Left ventricle myocardium inferior (tissue), 1 donor: ENCODE measurements at regions not wholly inside any gene's neighbourhood (a gene's known extent, or its start where the extent isn't known, plus 50 kb on each side); places are given as distances from the start of the nearest gene placed in this dataset.

ENCODE experiments used
- DNase-seq: peaks from one replicate; pipeline ENCODE4 v3.0.0-alpha.2; 2020
- H3K27ac ChIP-seq: fragments of 200-600 bp; replicated peaks from 2 replicates; pipeline ENCODE4 v1.8.0; 2021
- H3K27me3 ChIP-seq: fragments of 200-600 bp; 2 replicates; pipeline ENCODE4 v1.8.0; 2021; ENCODE audit warnings: low read depth
- H3K36me3 ChIP-seq: fragments of 200-600 bp; 2 replicates; pipeline ENCODE4 v1.8.0; 2021
- H3K4me1 ChIP-seq: fragments of 200-600 bp; 2 replicates; pipeline ENCODE4 v1.8.0; 2021
- H3K4me3 ChIP-seq: fragments of 200-600 bp; 2 replicates; pipeline ENCODE4 v1.8.0; 2021; ENCODE audit warnings: mild to moderate bottlenecking, moderate library complexity
- H3K9me3 ChIP-seq: fragments of 200-600 bp; replicated peaks from 2 replicates; pipeline ENCODE4 v1.8.0; 2021
- CTCF ChIP-seq: fragments of 200-600 bp; IDR thresholded peaks from 2 replicates; pipeline ENCODE4 v1.8.0; 2021; ENCODE audit warnings: antibody characterized with exemption, mild to moderate bottlenecking, borderline replicate concordance
- intact Hi-C: fragments of 100-400 bp; cut with micrococcal nuclease; formaldehyde crosslinking; loops from one replicate; pipeline ENCODE4 v1.11.0; 2022
- donor health status: DM: no; HTN: yes; CAD: no; lungs with severe emphysema.

- Histone ChIP-seq H3K27ac (no peak overlapping the region), H3K27me3 (peaks cover 29% of the 10 kb centered on the region), H3K4me3 (no peak overlapping the region), H3K36me3 (no peaks in the 10 kb centered on the region), H3K9me3 (no peaks in the 10 kb centered on the region), H3K4me1 (peaks cover 17% of the 10 kb centered on the region)
- no peak for DNase-seq
- no peak for TF ChIP-seq CTCF
- intact Hi-C loops = no loop called here
Measured at GRCh38 chr10:44463511-44464121, 78.7 kb upstream of the CXCL12 start.

- DNase-seq = no peak
- H3K9me3 ChIP-seq = no peaks in the 10 kb centered on the region
- no peak for TF ChIP-seq CTCF
- H3K27ac ChIP-seq = no peak overlapping the region
- no peaks in the 10 kb centered on the region for H3K36me3 ChIP-seq
- H3K27me3 ChIP-seq = peaks cover 35% of the 10 kb centered on the region
- peaks cover 10% of the 10 kb centered on the region for H3K4me1 ChIP-seq
- intact Hi-C loops = no loop called here
- no peak overlapping the region for H3K4me3 ChIP-seq
Measured at GRCh38 chr10:44464503-44464902, 79.6 kb upstream of the CXCL12 start.

- no peaks in the 10 kb centered on the region for H3K9me3 ChIP-seq
- intact Hi-C loops = no loop called here
- no peak for DNase-seq
Measured at GRCh38 chr10:44465401-44466115, 80.7 kb upstream of the CXCL12 start.

GRCh38 chr10:44466236-44466635, 81.3 kb upstream of the CXCL12 start:
- TF ChIP-seq CTCF = no peak
- DNase-seq = no peak
- H3K4me3 ChIP-seq = no peak overlapping the region
- peaks cover 50% of the 10 kb centered on the region for H3K27me3 ChIP-seq
- H3K27ac ChIP-seq = no peak overlapping the region
- intact Hi-C loops = no loop called here
- no peaks in the 10 kb centered on the region for H3K36me3 ChIP-seq
- H3K4me1 ChIP-seq = peaks cover 5% of the 10 kb centered on the region
- no peaks in the 10 kb centered on the region for H3K9me3 ChIP-seq

More at GRCh38 chr10:44465401-44466115, 80.7 kb upstream of the CXCL12 start:
- H3K4me1 ChIP-seq = peaks cover 5% of the 10 kb centered on the region
- peaks cover 46% of the 10 kb centered on the region for H3K27me3 ChIP-seq
- H3K4me3 ChIP-seq = no peak overlapping the region
- TF ChIP-seq CTCF = no peak
- no peaks in the 10 kb centered on the region for H3K36me3 ChIP-seq
- no peak overlapping the region for H3K27ac ChIP-seq

- no peak for DNase-seq
- Histone ChIP-seq H3K27ac (no peak overlapping the region), H3K36me3 (no peaks in the 10 kb centered on the region), H3K4me1 (peaks cover 5% of the 10 kb centered on the region), H3K27me3 (peaks cover 50% of the 10 kb centered on the region), H3K9me3 (no peaks in the 10 kb centered on the region), H3K4me3 (no peak overlapping the region)
- TF ChIP-seq CTCF = no peak
- intact Hi-C loops = no loop called here
Measured at GRCh38 chr10:44467090-44467489, 82.2 kb upstream of the CXCL12 start.
